ENCODE measurements at regions not wholly inside any gene's neighbourhood (a gene's known extent, or its start where the extent isn't known, plus 50 kb on each side); places are given as distances from the start of the nearest gene placed in this dataset.
"Not testable (repeated sequence)": the region's sequence is repeated elsewhere in the genome, so short reads cannot be mapped to it uniquely, and the experiment has no call there.

- Mint-ChIP-seq H3K27ac (ENCODE audit: low read depth, unreplicated experiment) (no peak overlapping the region), H3K36me3 (ENCODE audit: insufficient read depth, unreplicated experiment) (no peaks in the 10 kb centered on the region), H3K9me3 (ENCODE audit: unreplicated experiment) (no peaks in the 10 kb centered on the region), H3K27me3 (ENCODE audit: insufficient read depth, unreplicated experiment) (no peaks in the 10 kb centered on the region), H3K4me3 (ENCODE audit: unreplicated experiment) (no peak overlapping the region), H3K4me1 (ENCODE audit: insufficient read depth, unreplicated experiment) (peaks cover 13% of the 10 kb centered on the region)
- ChIA-PET POLR2A (interaction anchor here (1.3 kb wide), 1 partner anchor 12 kb away, joined by 5 read pairs; no protein-coding TSS in a partner anchor), CTCF (no interaction called here)
- intact Hi-C loops (cut with micrococcal nuclease) = no loop called here
- no TSS peak for BruUV-seq (replicated peaks)
- TF ChIP-seq CTCF (IDR thresholded peaks at IDR 0.05; ENCODE audit: unreplicated experiment) = no peak
- DNase-seq (ENCODE audit: unreplicated experiment) = no peak
Observed at GRCh38 chr3:64365877-64366276, 140.6 kb upstream of the PRICKLE2 start.

GRCh38 chr3:64363842-64364241 is 138.6 kb upstream of the PRICKLE2 start:
- TF ChIP-seq CTCF (IDR thresholded peaks at IDR 0.05; ENCODE audit: unreplicated experiment) = no peak
- Mint-ChIP-seq H3K4me3 (ENCODE audit: unreplicated experiment) (no peak overlapping the region), H3K27me3 (ENCODE audit: insufficient read depth, unreplicated experiment) (no peaks in the 10 kb centered on the region), H3K27ac (ENCODE audit: low read depth, unreplicated experiment) (no peak overlapping the region), H3K4me1 (ENCODE audit: insufficient read depth, unreplicated experiment) (peaks cover 13% of the 10 kb centered on the region), H3K9me3 (ENCODE audit: unreplicated experiment) (no peaks in the 10 kb centered on the region), H3K36me3 (ENCODE audit: insufficient read depth, unreplicated experiment) (no peaks in the 10 kb centered on the region)
- ChIA-PET POLR2A (no interaction called here), CTCF (interaction anchor here (0.6 to 1.6 kb wide), 4 partner anchors 19 to 1853 kb away, joined by 3 to 5 read pairs (median 4); partner anchors contain the start of gene PSMD6)
- intact Hi-C loops (cut with micrococcal nuclease) = no loop called here
- no peak for DNase-seq (ENCODE audit: unreplicated experiment)
- no TSS peak for BruUV-seq (replicated peaks)

GRCh38 chr3:64361962-64362735 is 136.9 kb upstream of the PRICKLE2 start:
- Mint-ChIP-seq H3K4me3 (ENCODE audit: unreplicated experiment) (no peak overlapping the region), H3K36me3 (ENCODE audit: insufficient read depth, unreplicated experiment) (no peaks in the 10 kb centered on the region), H3K9me3 (ENCODE audit: unreplicated experiment) (no peaks in the 10 kb centered on the region), H3K27me3 (ENCODE audit: insufficient read depth, unreplicated experiment) (no peaks in the 10 kb centered on the region), H3K27ac (ENCODE audit: low read depth, unreplicated experiment) (peak overlapping the region; percentile 22), H3K4me1 (ENCODE audit: insufficient read depth, unreplicated experiment) (peaks cover 13% of the 10 kb centered on the region)
- intact Hi-C loops (cut with micrococcal nuclease) = no loop called here
- DNase-seq (ENCODE audit: unreplicated experiment) = peak; percentile 71
- TF ChIP-seq CTCF (IDR thresholded peaks at IDR 0.05; ENCODE audit: unreplicated experiment) = no peak
- ChIA-PET CTCF (interaction anchor here (0.9 to 1.3 kb wide), 2 partner anchors 9 to 331 kb away, joined by 3 read pairs; no protein-coding TSS in a partner anchor), POLR2A (interaction anchor here (0.8 to 1.1 kb wide), 4 partner anchors 10 to 147 kb away, joined by 3 to 5 read pairs (median 3); no protein-coding TSS in a partner anchor)
- BruUV-seq (replicated peaks) = no TSS peak

GRCh38 chr3:64361036-64361435 is 135.8 kb upstream of the PRICKLE2 start:
- H3K4me3 Mint-ChIP-seq (ENCODE audit: unreplicated experiment); H3K36me3 Mint-ChIP-seq (ENCODE audit: insufficient read depth, unreplicated experiment); CTCF ChIA-PET; intact Hi-C loops (cut with micrococcal nuclease); H3K9me3 Mint-ChIP-seq (ENCODE audit: unreplicated experiment); H3K27me3 Mint-ChIP-seq (ENCODE audit: insufficient read depth, unreplicated experiment); H3K27ac Mint-ChIP-seq (ENCODE audit: low read depth, unreplicated experiment); DNase-seq (ENCODE audit: unreplicated experiment); BruUV-seq (replicated peaks): not testable (repeated sequence)
- peaks cover 13% of the 10 kb centered on the region for H3K4me1 Mint-ChIP-seq (ENCODE audit: insufficient read depth, unreplicated experiment)
- POLR2A ChIA-PET = interaction anchor here (0.9 kb wide), 1 partner anchor 9 kb away, joined by 3 read pairs; no protein-coding TSS in a partner anchor
